Parathyroid adenoma (tissue), 2 donors: ENCODE measurements at regions not wholly inside any gene's neighbourhood (a gene's known extent, or its start where the extent isn't known, plus 50 kb on each side); places are given as distances from the start of the nearest gene placed in this dataset.
A peak's percentile ranks its signal among the peaks of the same experiment; 100 is the strongest.

ENCODE experiments used
- H2AFZ ChIP-seq: fragments of 300-600 bp; sonication (generic); one replicate; pipeline ENCODE4 v1.7.0; 2017; ENCODE audit warnings: antibody characterized with exemption, mild to moderate bottlenecking
- H3K27ac ChIP-seq: fragments of 300-600 bp; sonication (generic); one replicate; pipeline ENCODE4 v1.7.0; 2017
- H3K27me3 ChIP-seq: fragments of 300-600 bp; sonication (generic); one replicate; pipeline ENCODE4 v1.7.0; 2017; ENCODE audit warnings: low read length; ENCODE audit not compliant: control insufficient read depth, insufficient read depth
- H3K36me3 ChIP-seq: fragments of 300-600 bp; sonication (generic); one replicate; pipeline ENCODE4 v1.7.0; 2017; ENCODE audit warnings: low read length; ENCODE audit not compliant: control insufficient read depth, insufficient read depth
- H3K4me1 ChIP-seq: fragments of 300-600 bp; sonication (generic); one replicate; pipeline ENCODE4 v1.7.0; 2017; ENCODE audit warnings: control low read depth
- H3K4me2 ChIP-seq: fragments of 300-600 bp; sonication (generic); one replicate; pipeline ENCODE4 v1.7.0; 2017; ENCODE audit warnings: low read length
- H3K4me3 ChIP-seq: fragments of 300-600 bp; sonication (generic); one replicate; pipeline ENCODE4 v1.7.0; 2017; ENCODE audit warnings: low read depth, low read length
- H3K79me2 ChIP-seq: fragments of 300-600 bp; sonication (generic); one replicate; pipeline ENCODE4 v1.7.0; 2017; ENCODE audit warnings: control low read depth
- H3K9ac ChIP-seq: fragments of 300-600 bp; sonication (generic); one replicate; pipeline ENCODE4 v1.7.0; 2017; ENCODE audit warnings: mild to moderate bottlenecking
- H3K9me3 ChIP-seq: fragments of 300-600 bp; sonication (generic); one replicate; pipeline ENCODE4 v1.7.0; 2017; ENCODE audit warnings: low read length; ENCODE audit not compliant: control insufficient read depth
- TF ChIP-seq, protein P1 (sequence below): fragments of 300-600 bp; sonication (generic); IDR thresholded peaks from one replicate; pipeline ENCODE4 v1.7.0; 2017; ENCODE audit warnings: antibody characterized with exemption, mild to moderate bottlenecking
- donor health status: primary hyperparathyroidism.

DNA sequence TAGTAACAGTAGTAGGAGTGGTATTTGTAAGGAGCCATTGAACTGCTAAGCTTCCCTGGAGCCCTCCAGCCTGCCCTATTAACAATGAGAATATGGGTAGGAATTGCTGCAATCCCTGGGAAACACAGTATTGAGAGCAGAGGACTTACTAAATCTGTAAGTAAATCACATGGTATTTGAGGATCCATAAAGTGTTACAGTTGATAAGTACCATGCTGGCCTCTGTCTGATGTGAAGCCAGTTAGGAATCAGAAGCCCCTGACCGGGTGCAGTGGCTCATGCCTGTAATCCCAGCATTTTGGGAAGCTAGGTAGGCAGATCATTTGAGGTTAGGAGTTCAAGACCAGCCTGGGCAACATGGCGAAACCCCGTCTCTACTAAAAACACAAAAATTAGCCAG, 224.6 kb downstream of the C1D start:
- H3K4me2 ChIP-seq, result no peak overlapping the region
- H3K27ac ChIP-seq, result no peak overlapping the region

DNA sequence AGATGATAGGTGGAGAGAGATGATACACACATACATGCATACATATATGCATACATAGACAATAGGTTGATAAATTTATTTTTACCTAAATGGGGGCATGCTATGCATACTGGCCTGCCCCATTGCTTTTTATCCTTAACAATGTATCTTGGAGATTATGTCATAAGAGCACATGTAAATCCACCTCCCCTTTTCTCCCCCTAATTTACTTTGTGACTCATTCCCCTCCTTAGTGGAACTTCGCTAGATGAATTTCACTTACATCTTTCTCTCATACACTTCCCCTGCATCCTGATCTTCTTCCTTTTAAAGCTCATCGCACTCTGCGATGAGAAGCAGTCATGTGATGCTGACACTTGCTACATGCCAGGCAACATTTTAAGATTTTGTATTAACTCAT, 223.6 kb downstream of the C1D start:
- no peak overlapping the region for H2AFZ ChIP-seq
- no peak overlapping the region for H3K4me3 ChIP-seq
- no peaks in the 10 kb centered on the region for H3K27me3 ChIP-seq
- no peaks in the 10 kb centered on the region for H3K9me3 ChIP-seq
- no peaks in the 10 kb centered on the region for H3K4me1 ChIP-seq
- H3K9ac ChIP-seq, result no peak overlapping the region
- no peaks in the 10 kb centered on the region for H3K36me3 ChIP-seq
- H3K79me2 ChIP-seq, result no peaks in the 10 kb centered on the region
- H3K27ac ChIP-seq, result no peak overlapping the region
- no peak overlapping the region for H3K4me2 ChIP-seq
- TF ChIP-seq, protein P1, sequence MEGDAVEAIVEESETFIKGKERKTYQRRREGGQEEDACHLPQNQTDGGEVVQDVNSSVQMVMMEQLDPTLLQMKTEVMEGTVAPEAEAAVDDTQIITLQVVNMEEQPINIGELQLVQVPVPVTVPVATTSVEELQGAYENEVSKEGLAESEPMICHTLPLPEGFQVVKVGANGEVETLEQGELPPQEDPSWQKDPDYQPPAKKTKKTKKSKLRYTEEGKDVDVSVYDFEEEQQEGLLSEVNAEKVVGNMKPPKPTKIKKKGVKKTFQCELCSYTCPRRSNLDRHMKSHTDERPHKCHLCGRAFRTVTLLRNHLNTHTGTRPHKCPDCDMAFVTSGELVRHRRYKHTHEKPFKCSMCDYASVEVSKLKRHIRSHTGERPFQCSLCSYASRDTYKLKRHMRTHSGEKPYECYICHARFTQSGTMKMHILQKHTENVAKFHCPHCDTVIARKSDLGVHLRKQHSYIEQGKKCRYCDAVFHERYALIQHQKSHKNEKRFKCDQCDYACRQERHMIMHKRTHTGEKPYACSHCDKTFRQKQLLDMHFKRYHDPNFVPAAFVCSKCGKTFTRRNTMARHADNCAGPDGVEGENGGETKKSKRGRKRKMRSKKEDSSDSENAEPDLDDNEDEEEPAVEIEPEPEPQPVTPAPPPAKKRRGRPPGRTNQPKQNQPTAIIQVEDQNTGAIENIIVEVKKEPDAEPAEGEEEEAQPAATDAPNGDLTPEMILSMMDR, result no peak

More for the DNA sequence above, 224.6 kb downstream of the C1D start:
- no peak overlapping the region for H3K9ac ChIP-seq
- H3K27me3 ChIP-seq, result no peaks in the 10 kb centered on the region
- TF ChIP-seq, protein P1, result no peak
- no peaks in the 10 kb centered on the region for H3K79me2 ChIP-seq
- no peaks in the 10 kb centered on the region for H3K4me1 ChIP-seq
- H3K9me3 ChIP-seq, result no peaks in the 10 kb centered on the region
- H3K36me3 ChIP-seq, result no peaks in the 10 kb centered on the region
- H2AFZ ChIP-seq, result no peak overlapping the region
- H3K4me3 ChIP-seq, result no peak overlapping the region

DNA sequence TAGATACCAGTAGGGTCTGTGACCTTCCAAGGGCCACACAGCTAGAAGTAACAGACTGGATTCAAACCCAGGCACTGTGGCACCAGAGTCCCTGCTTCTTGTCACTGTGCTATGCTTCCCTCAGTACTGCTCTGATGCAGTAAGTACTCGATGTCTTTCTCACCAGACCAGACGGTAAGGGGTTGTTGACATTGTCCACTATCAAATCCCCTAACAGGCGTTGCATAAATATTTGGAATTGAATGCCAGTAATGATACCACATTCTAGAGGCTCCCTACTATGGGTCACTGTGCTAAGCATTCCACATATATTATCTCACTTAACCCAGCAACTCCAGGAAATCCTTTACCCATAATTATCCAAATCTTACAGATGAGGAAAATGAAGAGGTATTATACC, 223.1 kb downstream of the C1D start:
- H3K9ac ChIP-seq, result no peak overlapping the region
- no peaks in the 10 kb centered on the region for H3K36me3 ChIP-seq

DNA sequence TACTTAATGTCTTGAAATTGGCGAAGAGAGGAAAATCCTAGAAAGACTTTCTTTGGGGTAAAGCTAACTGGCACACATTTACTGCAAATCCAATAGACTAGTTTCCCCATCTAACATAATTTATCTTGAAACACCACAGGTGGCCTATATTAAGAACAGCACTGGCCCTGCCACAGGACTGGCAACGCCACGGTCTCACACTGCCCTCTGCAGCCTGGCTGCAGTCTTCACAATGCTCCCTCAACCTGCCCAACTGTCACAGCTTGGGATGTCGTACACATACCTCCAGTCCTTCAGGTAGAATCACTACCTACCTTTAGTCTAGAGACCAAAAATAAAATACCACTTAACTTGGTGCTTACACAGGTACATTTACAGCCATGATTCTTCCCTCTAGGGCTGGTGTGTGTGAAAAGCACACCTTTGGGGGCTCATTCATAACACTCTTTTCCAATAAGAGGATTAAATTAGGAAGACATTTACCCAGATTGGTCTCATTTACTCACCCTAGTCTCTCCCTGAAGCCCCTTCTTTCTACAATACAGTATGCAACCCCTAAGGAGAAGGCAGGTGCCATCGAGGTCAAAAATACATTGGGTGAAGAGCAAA, 222.2 kb downstream of the C1D start:
- Histone ChIP-seq H3K4me3 (no peak overlapping the region), H3K36me3 (no peaks in the 10 kb centered on the region), H3K4me2 (no peak overlapping the region), H3K9ac (no peak overlapping the region), H3K27ac (no peak overlapping the region), H3K27me3 (no peaks in the 10 kb centered on the region), H3K79me2 (no peaks in the 10 kb centered on the region), H3K9me3 (no peaks in the 10 kb centered on the region), H3K4me1 (peaks cover 2% of the 10 kb centered on the region), H2AFZ (no peak overlapping the region)
- TF ChIP-seq, protein P1, result peak; percentile 80

More for the DNA sequence above, 223.1 kb downstream of the C1D start:
- Histone ChIP-seq H3K4me2 (no peak overlapping the region), H2AFZ (no peak overlapping the region), H3K27me3 (no peaks in the 10 kb centered on the region), H3K4me3 (no peak overlapping the region), H3K79me2 (no peaks in the 10 kb centered on the region), H3K27ac (no peak overlapping the region), H3K9me3 (no peaks in the 10 kb centered on the region), H3K4me1 (no peaks in the 10 kb centered on the region)
- TF ChIP-seq, protein P1, result no peak

DNA sequence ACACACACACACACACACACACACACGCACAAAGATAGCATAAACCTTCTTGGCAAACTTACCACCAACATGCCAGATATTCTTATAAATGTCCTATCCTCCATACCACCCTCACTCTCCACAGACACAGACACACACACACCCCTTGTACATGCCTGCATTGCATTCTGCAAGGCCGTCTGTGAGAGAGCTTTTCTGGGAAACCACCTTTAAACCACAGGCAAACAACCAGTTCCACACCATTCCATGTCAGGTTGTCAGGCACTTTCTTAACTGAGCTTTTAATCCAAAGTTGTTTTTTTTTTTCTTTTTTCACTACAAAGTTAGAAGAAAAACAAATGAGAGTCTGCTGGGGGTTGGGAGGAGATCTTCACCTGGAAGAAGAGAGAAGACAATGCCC, 221.1 kb downstream of the C1D start:
- H3K27ac ChIP-seq, result no peak overlapping the region
- H3K36me3 ChIP-seq, result no peaks in the 10 kb centered on the region
- H3K4me3 ChIP-seq, result no peak overlapping the region
- H3K9ac ChIP-seq, result no peak overlapping the region
- H3K4me2 ChIP-seq, result no peak overlapping the region
- peaks cover 7% of the 10 kb centered on the region for H3K4me1 ChIP-seq
- no peaks in the 10 kb centered on the region for H3K79me2 ChIP-seq
- no peaks in the 10 kb centered on the region for H3K9me3 ChIP-seq
- no peak overlapping the region for H2AFZ ChIP-seq
- H3K27me3 ChIP-seq, result no peaks in the 10 kb centered on the region
- TF ChIP-seq, protein P1, result no peak
